ENCODE measurements at regions not wholly inside any gene's neighbourhood (a gene's known extent, or its start where the extent isn't known, plus 50 kb on each side); places are given as distances from the start of the nearest gene placed in this dataset.

DNA sequence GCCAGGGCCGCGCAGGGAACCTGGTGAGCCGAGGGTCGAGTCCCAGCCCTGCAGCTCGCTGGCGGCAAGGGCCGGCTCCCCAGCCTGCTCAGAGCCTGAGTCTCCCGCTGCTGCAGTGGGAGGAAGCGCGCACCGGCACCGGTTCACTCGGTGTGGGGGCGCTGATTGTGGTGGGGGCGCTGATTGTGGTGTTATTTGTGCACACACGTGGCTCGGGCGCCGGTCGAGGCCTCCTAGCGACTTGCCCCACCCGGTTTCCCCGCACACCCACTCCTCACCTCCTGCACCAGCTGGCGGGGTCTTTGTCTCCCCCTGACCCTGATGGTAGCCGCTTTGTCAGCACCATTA lies 266.7 kb downstream of the NSG2 start:
- Mint-ChIP-seq H3K4me3 (no peak overlapping the region), H3K9me3 (peaks cover 0 to 3% (median 0%) of the 10 kb centered on the region in 3 donors), H3K36me3 (no peaks in the 10 kb centered on the region), H3K4me1 (peaks cover 0 to 3% (median 2%) of the 10 kb centered on the region in 3 donors), H3K27ac (no peak overlapping the region), H3K27me3 (peaks cover 24% of the 10 kb centered on the region)

DNA sequence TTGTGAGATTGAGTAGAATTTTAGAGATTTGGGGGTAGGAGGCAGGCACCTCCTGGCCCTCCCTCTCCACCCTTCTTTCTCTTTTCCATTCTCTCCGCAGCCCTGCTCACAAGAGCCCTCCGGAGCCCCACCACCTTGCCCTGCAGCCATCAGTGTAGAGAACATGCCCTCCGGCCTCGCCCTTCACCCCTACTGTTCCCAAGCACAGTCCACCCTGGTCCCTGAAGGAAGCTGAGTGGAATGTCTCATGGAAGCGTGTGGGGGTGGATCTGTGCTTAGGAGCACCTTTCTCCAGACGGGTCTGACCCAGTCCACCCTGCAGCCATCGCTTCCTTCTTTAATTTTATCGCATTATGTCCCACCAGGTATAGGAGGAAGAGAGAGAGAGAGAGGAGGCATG lies 267.1 kb downstream of the NSG2 start:
- H3K4me1 Mint-ChIP-seq = peaks cover 0 to 3% (median 2%) of the 10 kb centered on the region in 3 donors
- peak overlapping the region in 1 of 4 donors; percentile 77 for H3K4me3 Mint-ChIP-seq
- peaks cover 0 to 3% (median 0%) of the 10 kb centered on the region in 3 donors for H3K9me3 Mint-ChIP-seq
- H3K27ac Mint-ChIP-seq = peak overlapping the region in 1 of 3 donors; percentile 52
- no peaks in the 10 kb centered on the region for H3K36me3 Mint-ChIP-seq
- H3K27me3 Mint-ChIP-seq = peaks cover 24% of the 10 kb centered on the region

DNA sequence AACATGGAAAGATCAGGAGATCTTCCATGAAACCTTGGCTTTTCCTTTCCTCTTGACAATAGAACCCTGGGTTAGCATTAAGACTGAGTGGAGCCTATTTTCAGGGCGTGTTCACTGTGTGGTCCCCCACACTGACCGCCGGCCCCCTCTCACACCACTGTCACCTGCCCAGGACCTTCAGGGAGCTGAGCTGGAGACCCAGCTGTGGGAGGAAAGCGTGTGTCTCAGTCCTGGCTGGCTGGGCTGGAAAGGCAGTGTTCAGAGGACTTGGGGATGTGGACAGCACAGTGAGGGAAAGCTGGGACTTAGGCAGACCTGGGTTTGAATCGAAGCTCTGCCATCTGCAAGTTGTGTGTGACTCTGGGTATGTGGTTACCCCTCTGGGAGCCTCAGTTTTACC lies 268.1 kb downstream of the NSG2 start:
- Mint-ChIP-seq H3K36me3 (no peaks in the 10 kb centered on the region), H3K27ac (no peak overlapping the region), H3K4me1 (peaks cover 0 to 3% (median 2%) of the 10 kb centered on the region in 3 donors), H3K4me3 (no peak overlapping the region), H3K27me3 (peaks cover 28% of the 10 kb centered on the region), H3K9me3 (no peaks in the 10 kb centered on the region)

DNA sequence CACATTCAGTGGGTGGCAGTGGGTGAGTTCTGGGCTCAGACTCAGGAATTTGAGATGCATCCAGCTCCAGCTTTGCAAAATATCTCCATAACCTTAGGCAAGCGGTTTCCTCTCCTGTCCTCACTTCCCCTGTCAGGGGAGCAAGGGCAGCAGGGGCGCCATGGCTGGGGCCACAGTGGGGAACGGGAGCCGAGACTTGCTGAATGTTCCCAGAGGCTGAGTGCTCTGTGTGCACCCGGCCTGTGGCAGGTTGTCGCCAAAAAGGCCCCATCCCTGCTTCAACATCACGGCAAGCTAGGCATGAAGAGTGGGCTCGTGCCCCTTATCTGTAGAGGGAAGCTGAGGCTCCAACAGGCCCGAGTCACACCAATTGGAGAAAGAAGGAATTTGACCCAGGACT lies 268.8 kb downstream of the NSG2 start:
- Mint-ChIP-seq H3K9me3 (no peaks in the 10 kb centered on the region), H3K4me1 (peaks cover 0 to 3% (median 2%) of the 10 kb centered on the region in 3 donors), H3K36me3 (no peaks in the 10 kb centered on the region), H3K4me3 (no peak overlapping the region), H3K27me3 (peaks cover 28% of the 10 kb centered on the region), H3K27ac (no peak overlapping the region)

DNA sequence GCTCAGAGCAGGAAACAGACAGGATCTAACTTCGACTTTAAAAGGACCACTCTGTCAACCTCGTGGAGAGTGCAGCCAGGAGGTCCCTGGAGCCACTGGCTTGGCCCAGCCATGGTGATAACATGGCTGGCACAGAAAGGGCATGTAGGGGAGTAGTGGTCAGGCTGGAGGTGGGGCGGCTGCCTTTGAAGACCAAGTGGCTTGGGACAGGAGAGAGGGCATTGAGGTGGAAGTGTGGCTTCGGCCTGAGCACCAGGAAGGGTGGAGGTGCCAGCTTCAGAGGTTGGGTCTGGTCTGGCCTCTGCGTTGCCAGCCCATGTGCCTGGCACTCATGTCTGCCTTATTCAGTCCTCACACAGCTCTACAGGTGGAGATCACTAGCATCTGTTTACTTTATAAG lies 270.0 kb downstream of the NSG2 start:
- Mint-ChIP-seq H3K9me3 (peaks cover 0 to 2% (median 0%) of the 10 kb centered on the region in 3 donors), H3K4me3 (no peak overlapping the region), H3K36me3 (no peaks in the 10 kb centered on the region), H3K27me3 (peaks cover 28% of the 10 kb centered on the region), H3K27ac (peak overlapping the region in 1 of 3 donors; percentile 39), H3K4me1 (peaks cover 0 to 4% (median 3%) of the 10 kb centered on the region in 3 donors)

DNA sequence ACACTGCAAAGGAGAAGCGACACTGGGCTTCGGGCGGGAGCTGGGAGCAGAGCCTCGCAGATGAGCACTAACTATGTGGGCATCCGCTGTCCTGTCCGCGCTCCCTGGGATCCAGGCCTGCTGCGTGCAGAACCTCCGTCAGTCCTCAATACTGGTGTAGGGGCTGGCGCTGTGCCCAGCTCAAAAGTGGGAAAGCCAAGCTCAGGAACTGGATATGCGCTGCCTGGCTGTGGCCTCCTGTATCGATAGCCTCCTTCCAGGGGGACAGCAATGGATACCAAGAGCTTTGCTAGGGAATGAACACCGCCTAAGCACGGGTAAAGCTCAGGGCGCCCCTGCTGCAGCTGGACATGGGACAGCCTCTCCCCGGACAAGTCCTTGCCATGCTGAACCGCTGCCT lies 270.4 kb downstream of the NSG2 start:
- H3K27ac Mint-ChIP-seq = no peak overlapping the region
- H3K36me3 Mint-ChIP-seq = no peaks in the 10 kb centered on the region
- peaks cover 0 to 3% (median 2%) of the 10 kb centered on the region in 3 donors for H3K4me1 Mint-ChIP-seq
- H3K4me3 Mint-ChIP-seq = no peak overlapping the region
- peaks cover 0 to 3% (median 0%) of the 10 kb centered on the region in 3 donors for H3K9me3 Mint-ChIP-seq
- peaks cover 24% of the 10 kb centered on the region for H3K27me3 Mint-ChIP-seq

DNA sequence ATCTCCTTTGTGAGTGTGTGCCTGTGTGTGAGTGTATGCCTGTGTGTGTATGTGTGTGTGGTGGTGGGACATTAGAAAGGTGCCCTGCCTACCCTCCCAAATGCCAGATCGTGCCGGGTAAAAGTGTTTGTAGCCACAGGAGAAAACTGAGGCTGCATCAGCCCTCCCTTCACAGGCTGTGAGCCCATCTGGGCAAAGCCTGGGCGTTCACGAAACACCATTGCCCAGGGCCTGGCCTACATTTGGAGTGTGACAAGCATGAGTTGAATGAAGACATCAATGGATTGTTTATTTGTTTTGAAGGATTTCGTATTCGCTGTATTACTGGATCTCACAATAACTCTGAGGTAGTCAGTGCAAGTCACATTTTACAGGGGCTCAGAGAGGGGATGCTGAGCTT lies 270.8 kb downstream of the NSG2 start:
- H3K36me3 Mint-ChIP-seq = no peaks in the 10 kb centered on the region
- H3K4me1 Mint-ChIP-seq = peaks cover 0 to 3% (median 2%) of the 10 kb centered on the region in 3 donors
- peaks cover 21% of the 10 kb centered on the region for H3K27me3 Mint-ChIP-seq
- peak overlapping the region in 1 of 4 donors; percentile 51 for H3K4me3 Mint-ChIP-seq
- no peak overlapping the region for H3K27ac Mint-ChIP-seq
- H3K9me3 Mint-ChIP-seq = peaks cover 0 to 3% (median 0%) of the 10 kb centered on the region in 3 donors

DNA sequence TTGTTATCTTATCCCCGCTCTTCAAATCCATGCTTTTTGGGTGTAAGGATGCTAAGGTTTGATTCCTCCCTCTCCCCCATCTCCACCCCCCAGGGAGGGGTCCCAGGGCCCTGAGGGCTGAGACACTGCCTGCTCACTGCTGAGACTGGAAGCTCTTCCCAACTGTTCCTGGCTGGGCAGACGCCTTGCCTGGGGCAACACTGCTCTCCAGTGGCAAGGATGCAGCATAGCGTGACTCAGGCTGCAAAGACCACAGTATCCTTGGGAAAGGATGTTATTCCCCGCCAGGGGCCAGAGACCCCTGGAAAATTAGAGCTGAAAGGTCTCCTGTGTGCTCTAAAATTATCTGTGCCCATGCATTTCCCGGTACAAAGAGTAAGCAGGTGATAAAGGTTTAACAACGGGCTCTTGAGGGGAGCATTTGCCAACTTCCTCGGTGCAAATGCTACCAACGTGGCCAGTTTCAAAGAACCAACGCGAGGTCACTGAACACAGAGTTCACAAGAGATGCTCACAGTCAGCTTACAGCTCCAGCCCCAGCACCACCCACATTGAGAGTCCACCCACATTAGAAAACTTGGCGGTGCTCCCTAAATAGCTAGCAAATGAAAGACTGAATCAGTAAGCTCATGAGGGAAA lies 271.9 kb downstream of the NSG2 start:
- Mint-ChIP-seq H3K9me3 (peaks cover 0 to 5% (median 0%) of the 10 kb centered on the region in 3 donors), H3K27me3 (peaks cover 25% of the 10 kb centered on the region), H3K27ac (no peak overlapping the region)

DNA sequence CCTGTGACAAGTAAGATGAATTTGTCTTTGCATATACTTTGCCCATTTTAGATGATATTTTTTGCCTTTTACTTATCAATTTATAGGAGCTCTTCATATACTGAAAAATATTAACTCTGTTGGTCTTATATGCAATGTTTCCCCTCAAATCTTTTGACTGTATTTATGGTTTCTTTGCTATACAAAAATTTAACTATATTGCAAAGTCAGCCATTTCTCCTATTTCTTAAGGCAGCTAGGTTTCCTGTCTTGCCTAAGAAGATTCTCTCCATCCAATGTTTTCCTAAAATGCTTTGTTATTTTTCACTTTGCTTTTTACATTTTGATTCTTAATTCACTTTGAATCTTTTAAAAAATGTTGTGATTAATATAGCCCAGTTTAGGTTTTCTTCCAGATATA lies 273.1 kb downstream of the NSG2 start:
- no peaks in the 10 kb centered on the region for H3K36me3 Mint-ChIP-seq
- H3K27me3 Mint-ChIP-seq = peaks cover 20% of the 10 kb centered on the region
- peaks cover 0 to 2% (median 0%) of the 10 kb centered on the region in 3 donors for H3K4me1 Mint-ChIP-seq
- H3K9me3 Mint-ChIP-seq = peaks cover 0 to 5% (median 0%) of the 10 kb centered on the region in 3 donors
- no peak overlapping the region for H3K27ac Mint-ChIP-seq
- H3K4me3 Mint-ChIP-seq = no peak overlapping the region

More for the DNA sequence above, 271.9 kb downstream of the NSG2 start:
- Mint-ChIP-seq H3K4me3 (no peak overlapping the region), H3K4me1 (peaks cover 0 to 3% (median 2%) of the 10 kb centered on the region in 3 donors), H3K36me3 (no peaks in the 10 kb centered on the region)

DNA sequence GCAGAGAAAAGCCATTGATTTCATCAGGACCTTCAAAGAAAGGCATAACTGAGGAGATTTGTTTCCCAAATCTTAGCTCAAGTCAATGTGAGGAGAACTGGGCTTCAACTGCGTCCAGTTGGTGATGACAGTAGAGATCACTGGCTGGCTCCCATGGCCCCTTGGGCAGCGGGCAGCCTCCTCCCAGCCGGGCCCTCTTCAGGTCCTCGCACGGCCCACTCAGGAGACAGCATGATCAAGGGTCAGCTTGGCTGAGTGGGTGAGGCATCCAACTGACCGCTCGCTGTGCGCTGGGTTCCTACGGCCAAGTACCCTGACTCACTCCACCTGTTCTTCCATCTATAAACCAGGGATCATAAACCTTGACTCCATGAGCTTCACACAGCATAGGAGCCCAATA lies 274.0 kb downstream of the NSG2 start:
- peaks cover 0 to 5% (median 0%) of the 10 kb centered on the region in 3 donors for H3K9me3 Mint-ChIP-seq
- H3K36me3 Mint-ChIP-seq = no peaks in the 10 kb centered on the region
- H3K27me3 Mint-ChIP-seq = peaks cover 24% of the 10 kb centered on the region
- peaks cover 0 to 2% (median 0%) of the 10 kb centered on the region in 3 donors for H3K4me1 Mint-ChIP-seq
- H3K4me3 Mint-ChIP-seq = no peak overlapping the region
- no peak overlapping the region for H3K27ac Mint-ChIP-seq

DNA sequence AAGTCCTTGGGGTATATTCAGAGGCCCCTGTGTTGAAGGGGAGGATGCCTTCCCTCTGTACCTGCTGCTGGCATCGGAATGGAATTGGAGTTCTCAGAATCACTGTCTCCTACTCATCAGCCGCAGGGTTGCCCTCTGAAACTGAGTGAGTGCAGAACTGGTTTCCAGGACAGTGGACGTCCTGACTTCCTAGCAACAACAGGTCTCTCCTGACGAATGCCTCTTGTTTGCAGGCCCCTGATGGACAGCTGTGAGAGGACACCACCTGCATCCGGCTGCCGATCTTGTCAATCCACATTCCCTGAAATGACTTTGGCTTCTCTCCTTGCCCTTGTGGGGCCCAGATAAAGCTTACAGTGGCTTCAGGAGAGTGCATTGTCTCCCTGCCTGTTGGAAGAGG lies 274.5 kb downstream of the NSG2 start:
- peaks cover 0 to 5% (median 0%) of the 10 kb centered on the region in 3 donors for H3K9me3 Mint-ChIP-seq
- no peaks in the 10 kb centered on the region for H3K36me3 Mint-ChIP-seq
- H3K27ac Mint-ChIP-seq = no peak overlapping the region
- H3K4me3 Mint-ChIP-seq = no peak overlapping the region
- peaks cover 0 to 2% (median 0%) of the 10 kb centered on the region in 3 donors for H3K4me1 Mint-ChIP-seq
- H3K27me3 Mint-ChIP-seq = peaks cover 25% of the 10 kb centered on the region

DNA sequence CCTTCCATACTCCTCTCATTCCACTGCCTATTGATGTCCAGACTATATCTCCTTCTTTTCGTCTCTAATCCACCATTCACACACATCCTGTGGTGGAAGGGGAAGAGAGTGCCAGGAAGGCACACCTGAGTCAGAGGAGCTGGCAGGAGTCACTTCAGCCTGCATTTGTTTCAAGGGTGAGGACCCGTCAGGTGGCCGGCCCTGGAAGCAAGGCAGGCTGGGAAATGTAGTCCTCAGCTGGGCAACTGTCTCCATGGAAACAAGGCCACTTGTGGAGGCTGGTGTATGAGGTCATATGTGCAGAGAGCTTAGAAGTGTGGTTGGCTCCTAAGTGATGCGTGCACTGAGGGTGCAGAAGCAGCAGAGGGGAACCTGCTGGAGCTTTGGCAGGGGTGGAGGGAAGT lies 278.4 kb downstream of the NSG2 start:
- peaks cover 0 to 5% (median 0%) of the 10 kb centered on the region in 3 donors for H3K9me3 Mint-ChIP-seq
- no peak overlapping the region for H3K4me3 Mint-ChIP-seq
- H3K27me3 Mint-ChIP-seq = peaks cover 23% of the 10 kb centered on the region
- peaks cover 0 to 2% (median 0%) of the 10 kb centered on the region in 3 donors for H3K4me1 Mint-ChIP-seq
- no peaks in the 10 kb centered on the region for H3K36me3 Mint-ChIP-seq
- H3K27ac Mint-ChIP-seq = no peak overlapping the region

DNA sequence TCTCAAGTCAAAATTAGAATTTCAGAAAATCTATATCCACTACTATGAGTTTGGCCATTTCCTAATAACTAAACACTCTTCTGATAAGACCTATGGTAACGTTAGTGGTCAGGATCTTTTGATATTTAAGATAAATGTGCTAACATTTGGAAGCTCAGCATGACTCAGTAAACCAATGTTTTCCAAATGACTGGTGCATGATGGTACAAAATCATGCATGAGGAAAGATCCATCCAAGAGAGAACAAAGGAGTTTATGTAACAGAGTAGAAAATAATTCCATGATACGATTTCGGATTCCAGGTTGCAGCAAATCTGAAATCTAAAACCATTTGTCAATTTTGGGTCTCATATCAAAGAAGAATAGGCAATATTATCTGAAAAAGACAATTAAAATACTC lies 279.2 kb downstream of the NSG2 start:
- Mint-ChIP-seq H3K27ac (no peak overlapping the region), H3K4me1 (peaks cover 0 to 2% (median 0%) of the 10 kb centered on the region in 3 donors), H3K4me3 (no peak overlapping the region), H3K9me3 (peaks cover 0 to 5% (median 0%) of the 10 kb centered on the region in 3 donors), H3K36me3 (no peaks in the 10 kb centered on the region), H3K27me3 (peaks cover 23% of the 10 kb centered on the region)

DNA sequence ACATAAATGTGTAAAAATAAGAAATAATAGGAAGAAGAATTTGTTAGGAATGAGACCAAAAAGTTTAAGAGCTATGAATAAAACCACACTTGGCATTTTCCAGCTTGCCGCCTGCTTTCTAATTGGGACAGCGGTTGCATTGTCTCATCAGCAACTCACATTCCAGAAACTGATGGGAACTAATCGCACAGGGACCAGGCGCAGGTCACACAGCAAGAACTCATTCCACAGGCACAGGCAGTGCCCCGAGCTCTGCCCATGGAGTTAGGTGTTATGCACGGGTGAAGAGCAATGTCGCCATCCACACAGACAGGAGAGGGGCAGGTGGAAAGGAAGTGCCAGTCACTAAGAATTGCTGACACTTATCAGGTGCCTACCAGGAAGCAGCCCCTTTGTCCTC lies 279.9 kb downstream of the NSG2 start:
- H3K27me3 Mint-ChIP-seq = peaks cover 28% of the 10 kb centered on the region
- H3K27ac Mint-ChIP-seq = no peak overlapping the region
- no peak overlapping the region for H3K4me3 Mint-ChIP-seq
- no peaks in the 10 kb centered on the region for H3K4me1 Mint-ChIP-seq
- H3K9me3 Mint-ChIP-seq = peaks cover 0 to 4% (median 0%) of the 10 kb centered on the region in 3 donors
- no peaks in the 10 kb centered on the region for H3K36me3 Mint-ChIP-seq

DNA sequence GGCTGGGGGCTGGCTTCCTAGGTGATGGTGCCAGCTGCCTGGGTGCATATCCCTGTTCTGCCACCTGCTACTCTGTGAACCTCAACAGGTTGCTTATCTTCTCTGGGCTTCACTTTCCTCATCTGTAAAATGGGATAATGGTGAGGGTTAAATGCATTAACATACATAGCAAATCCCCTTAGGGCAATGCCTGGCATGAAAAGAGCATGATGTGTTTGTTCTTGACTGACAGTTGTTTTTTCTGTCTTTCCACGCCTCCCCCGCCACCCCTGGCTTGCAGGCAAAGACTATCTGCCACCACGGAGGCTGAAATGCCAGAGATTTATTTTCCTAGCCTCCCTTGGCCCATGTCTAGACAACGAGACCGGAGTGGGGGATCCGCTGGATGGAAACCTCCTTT lies 280.5 kb downstream of the NSG2 start:
- Mint-ChIP-seq H3K27me3 (peaks cover 28% of the 10 kb centered on the region), H3K27ac (no peak overlapping the region), H3K36me3 (no peaks in the 10 kb centered on the region), H3K4me1 (no peaks in the 10 kb centered on the region), H3K4me3 (no peak overlapping the region), H3K9me3 (peaks cover 0 to 2% (median 0%) of the 10 kb centered on the region in 3 donors)

DNA sequence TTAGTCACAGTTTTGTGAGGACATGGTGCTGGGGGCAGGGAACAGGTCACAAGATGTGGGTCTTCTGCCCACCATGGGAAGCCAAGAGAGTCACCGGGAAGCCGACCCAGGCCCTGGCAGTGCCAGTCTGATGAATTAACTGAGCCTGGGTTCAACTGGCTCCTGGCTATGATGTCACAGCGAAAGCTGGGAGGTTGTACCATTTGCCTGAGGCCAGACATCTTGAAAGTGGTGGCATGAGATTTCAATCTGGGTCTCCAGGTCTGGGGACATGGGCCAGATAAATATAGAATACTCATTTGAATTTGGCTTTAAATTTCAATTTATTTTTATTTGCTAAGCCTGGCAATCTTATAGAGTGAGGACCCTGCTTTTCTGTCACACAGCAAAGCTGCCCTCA lies 280.9 kb downstream of the NSG2 start:
- Mint-ChIP-seq H3K36me3 (no peaks in the 10 kb centered on the region), H3K4me3 (no peak overlapping the region), H3K4me1 (no peaks in the 10 kb centered on the region), H3K27ac (no peak overlapping the region), H3K27me3 (peaks cover 27% of the 10 kb centered on the region), H3K9me3 (peaks cover 0 to 2% (median 0%) of the 10 kb centered on the region in 3 donors)

Measured in IgD-negative memory B cell (primary cell).